ENCODE measurements at regions not wholly inside any gene's neighbourhood (a gene's known extent, or its start where the extent isn't known, plus 50 kb on each side); places are given as distances from the start of the nearest gene placed in this dataset.

- DNase-seq (no peak), ATAC-seq (no peak)
- intact Hi-C loops (cut with DNase I), result no loop called here
- Histone ChIP-seq H3K4me1 (no peaks in the 10 kb centered on the region), H3K9me3 (no peaks in the 10 kb centered on the region), H3K4me3 (no peak overlapping the region), H3K36me3 (no peaks in the 10 kb centered on the region), H3K27ac (no peak overlapping the region), H3K27me3 (peaks cover 0 to 5% of the 10 kb centered on the region in 2 donors)
- TF ChIP-seq CTCF (IDR thresholded peaks at IDR 0.05) (no peak), POLR2A (IDR thresholded peaks at IDR 0.05) (no peak)
- 19% methylated on average over 5 of the region's 5 CpGs for WGBS (ENCODE audit: insufficient coverage, low coverage, low lambda C conversion rate, missing lambda C conversion rate)
Measured at GRCh38 chr15:98583771-98584430, 64.4 kb upstream of the IGF1R start.

- no peak for ATAC-seq
- peaks cover 0 to 10% of the 10 kb centered on the region in 2 donors for H3K27me3 ChIP-seq
- intact Hi-C loops (cut with DNase I), result no loop called here
- no peak overlapping the region for H3K4me3 ChIP-seq
- no peaks in the 10 kb centered on the region for H3K36me3 ChIP-seq
- no peak overlapping the region for H3K27ac ChIP-seq
- DNase-seq, result no peak
- WGBS (ENCODE audit: insufficient coverage, low coverage, low lambda C conversion rate, missing lambda C conversion rate), result 30% methylated on average over 3 of the region's 3 CpGs
- TF ChIP-seq CTCF (IDR thresholded peaks at IDR 0.05) (no peak), POLR2A (IDR thresholded peaks at IDR 0.05) (no peak)
- H3K4me1 ChIP-seq, result no peaks in the 10 kb centered on the region
- no peaks in the 10 kb centered on the region for H3K9me3 ChIP-seq
Measured at GRCh38 chr15:98586066-98586465, 62.3 kb upstream of the IGF1R start.

GRCh38 chr15:98592136-98592535, 56.2 kb upstream of the IGF1R start:
- WGBS (ENCODE audit: insufficient coverage, low coverage, low lambda C conversion rate, missing lambda C conversion rate), result 56% methylated on average over 7 of the region's 12 CpGs
- Histone ChIP-seq H3K36me3 (no peaks in the 10 kb centered on the region), H3K27me3 (peaks cover 0 to 7% of the 10 kb centered on the region in 2 donors), H3K4me3 (no peak overlapping the region), H3K4me1 (no peaks in the 10 kb centered on the region), H3K9me3 (no peaks in the 10 kb centered on the region), H3K27ac (no peak overlapping the region)
- TF ChIP-seq CTCF (IDR thresholded peaks at IDR 0.05) (no peak), POLR2A (IDR thresholded peaks at IDR 0.05) (no peak)
- no peak for ATAC-seq
- intact Hi-C loops (cut with DNase I), result no loop called here
- DNase-seq, result no peak

- no peaks in the 10 kb centered on the region for H3K27me3 ChIP-seq
- H3K27ac ChIP-seq, result no peak overlapping the region
- no peaks in the 10 kb centered on the region for H3K4me1 ChIP-seq
- no peak for DNase-seq
- no peaks in the 10 kb centered on the region for H3K9me3 ChIP-seq
- no peaks in the 10 kb centered on the region for H3K36me3 ChIP-seq
- intact Hi-C loops (cut with DNase I), result no loop called here
- no peak overlapping the region for H3K4me3 ChIP-seq
- 45% methylated on average over 2 of the region's 4 CpGs for WGBS (ENCODE audit: insufficient coverage, low coverage, low lambda C conversion rate, missing lambda C conversion rate)
- no peak for TF ChIP-seq CTCF (IDR thresholded peaks at IDR 0.05)
- TF ChIP-seq POLR2A (IDR thresholded peaks at IDR 0.05), result no peak
- ATAC-seq, result no peak
Measured at GRCh38 chr15:98596131-98596530, 52.2 kb upstream of the IGF1R start.
